Neural cell (in vitro differentiated cells): ENCODE measurements at regions not wholly inside any gene's neighbourhood (a gene's known extent, or its start where the extent isn't known, plus 50 kb on each side); places are given as distances from the start of the nearest gene placed in this dataset.
"Not testable (repeated sequence)": the region's sequence is repeated elsewhere in the genome, so short reads cannot be mapped to it uniquely, and the experiment has no call there.

ENCODE experiments used
- H2AFZ ChIP-seq: fragments of 200-600, 300-800 bp; sonication (generic), shearing (Covaris generic); 2 replicates; pipeline ENCODE4 v1.6.0; 2014; ENCODE audit warnings: low read depth, mild to moderate bottlenecking, antibody characterized with exemption, low read length, moderate library complexity
- H3F3A ChIP-seq: fragments of 200-600 bp; shearing (Covaris generic); 2 replicates; pipeline ENCODE4 v1.6.1; 2016; ENCODE audit warnings: mild to moderate bottlenecking, moderate library complexity, mixed read lengths, antibody characterized with exemption, low read length; ENCODE audit not compliant: insufficient read depth, poor library complexity, severe bottlenecking
- H3K27ac ChIP-seq: fragments of 200-600, 300-800 bp; sonication (generic), shearing (Covaris generic); 2 replicates; pipeline ENCODE4 v1.5.1; 2014; ENCODE audit warnings: mild to moderate bottlenecking, low read length, moderate library complexity
- H3K27me3 ChIP-seq: fragments of 300-800, 200-600 bp; sonication (generic), shearing (Covaris generic); 2 replicates; pipeline ENCODE4 v1.6.0; 2014; ENCODE audit warnings: mild to moderate bottlenecking, low read depth, low read length, moderate library complexity; ENCODE audit not compliant: insufficient read depth
- H3K36me3 ChIP-seq: fragments of 300-800, 200-600 bp; sonication (generic), shearing (Covaris generic); 2 replicates; pipeline ENCODE4 v1.5.1; 2014; ENCODE audit warnings: mild to moderate bottlenecking, antibody characterized with exemption, low read length, moderate library complexity; ENCODE audit not compliant: insufficient read depth
- H3K4me2 ChIP-seq: fragments of 300-800, 200-600 bp; sonication (generic), shearing (Covaris generic); 2 replicates; pipeline ENCODE4 v1.6.0; 2014; ENCODE audit warnings: mild to moderate bottlenecking, low read length
- H3K4me3 ChIP-seq: fragments of 300-800, 200-600 bp; sonication (generic), shearing (Covaris generic); 2 replicates; pipeline ENCODE4 v1.5.1; 2014; ENCODE audit warnings: mild to moderate bottlenecking, low read length, moderate library complexity
- H3K79me2 ChIP-seq: fragments of 200-600 bp; shearing (Covaris generic); replicated peaks from 2 replicates; pipeline ENCODE4 v1.6.0; 2014; ENCODE audit warnings: mild to moderate bottlenecking, low read length, moderate library complexity; ENCODE audit not compliant: insufficient read depth
- H3K9ac ChIP-seq: fragments of 300-800, 200-600 bp; sonication (generic), shearing (Covaris generic); 2 replicates; pipeline ENCODE4 v1.6.1; 2016; ENCODE audit warnings: mild to moderate bottlenecking, low read length, mixed read lengths
- H3K9me2 ChIP-seq: fragments of 200-600 bp; shearing (Covaris generic); 2 replicates; pipeline ENCODE4 v1.6.1; 2016; ENCODE audit warnings: mild to moderate bottlenecking, low read length, mixed read lengths; ENCODE audit not compliant: insufficient read depth
- H3K9me3 ChIP-seq: fragments of 200-600, 300-800 bp; sonication (generic), shearing (Covaris generic); 2 replicates; pipeline ENCODE4 v1.6.1; 2016; ENCODE audit warnings: mild to moderate bottlenecking, mixed run types, low read length, moderate library complexity, mixed read lengths
- H4K20me1 ChIP-seq: fragments of 200-600 bp; shearing (Covaris generic); 2 replicates; pipeline ENCODE4 v1.6.1; 2016; ENCODE audit warnings: mild to moderate bottlenecking, mixed run types; ENCODE audit not compliant: insufficient read depth
- CTCF ChIP-seq: fragments of 450-650 bp; IDR thresholded peaks from 2 replicates; pipeline ENCODE4 v1.5.1; 2014; ENCODE audit warnings: antibody characterized with exemption, mild to moderate bottlenecking, moderate library complexity; ENCODE audit not compliant: poor library complexity, severe bottlenecking
- EP300 ChIP-seq: fragments of 450-650 bp; conservative IDR thresholded peaks from 2 replicates; pipeline ENCODE4 v1.6.1; 2014; ENCODE audit warnings: antibody characterized with exemption, mild to moderate bottlenecking, moderate library complexity; ENCODE audit not compliant: poor library complexity, severe bottlenecking
- EZH2 ChIP-seq: fragments of 200-600, 300-800 bp; shearing (Covaris generic), sonication (generic); IDR thresholded peaks from 2 replicates; pipeline ENCODE4 v1.6.1; 2014; ENCODE audit warnings: antibody characterized with exemption, low read length, borderline replicate concordance, mild to moderate bottlenecking; ENCODE audit not compliant: insufficient read depth, poor library complexity, severe bottlenecking
- MXI1 ChIP-seq: fragments of 450-650 bp; conservative IDR thresholded peaks from 2 replicates; pipeline ENCODE4 v1.6.1; 2014; ENCODE audit warnings: antibody characterized with exemption, mild to moderate bottlenecking; ENCODE audit not compliant: poor library complexity, severe bottlenecking
- POLR2AphosphoS5 ChIP-seq: IDR thresholded peaks from 2 replicates; pipeline ENCODE4 v1.6.1; 2012
- RAD21 ChIP-seq: fragments of 450-650 bp; conservative IDR thresholded peaks from 2 replicates; pipeline ENCODE4 v1.6.1; 2014; ENCODE audit warnings: antibody characterized with exemption, mild to moderate bottlenecking, moderate library complexity
- REST ChIP-seq: IDR thresholded peaks from 2 replicates; pipeline ENCODE4 v1.6.1; 2012; ENCODE audit warnings: borderline replicate concordance
- SMC3 ChIP-seq: fragments of 450-650 bp; conservative IDR thresholded peaks from 2 replicates; pipeline ENCODE4 v1.6.1; 2014; ENCODE audit warnings: antibody characterized with exemption, mild to moderate bottlenecking, moderate library complexity; ENCODE audit not compliant: poor library complexity
- TAF1 ChIP-seq: IDR thresholded peaks from 2 replicates; pipeline ENCODE4 v1.6.1; 2012; ENCODE audit warnings: low read depth

- Histone ChIP-seq H3K36me3 (no peaks in the 10 kb centered on the region), H3K27ac (no peak overlapping the region), H4K20me1 (no peaks in the 10 kb centered on the region), H3K4me2 (no peak overlapping the region), H3K9me2 (no peaks in the 10 kb centered on the region), H3K79me2 (no peaks in the 10 kb centered on the region), H3K9me3 (no peaks in the 10 kb centered on the region), H3K27me3 (no peaks in the 10 kb centered on the region), H3F3A (no peaks in the 10 kb centered on the region), H3K4me3 (no peak overlapping the region), H2AFZ (no peak overlapping the region), H3K9ac (no peak overlapping the region)
- TF ChIP-seq TAF1: no peak
- no peak for TF ChIP-seq CTCF
- TF ChIP-seq REST: no peak
- TF ChIP-seq EP300: no peak
- no peak for TF ChIP-seq POLR2AphosphoS5
- no peak for TF ChIP-seq RAD21
- TF ChIP-seq EZH2: no peak
- TF ChIP-seq SMC3: no peak
- TF ChIP-seq MXI1: no peak
Observed at GRCh38 chr15:31504462-31504839, 177.8 kb downstream of the KLF13 start.

- not testable (repeated sequence) for H3K9ac ChIP-seq, H3K79me2 ChIP-seq, H2AFZ ChIP-seq, H3F3A ChIP-seq, H3K36me3 ChIP-seq, H3K9me2 ChIP-seq, H3K27me3 ChIP-seq, H3K4me3 ChIP-seq, H3K4me2 ChIP-seq, H3K9me3 ChIP-seq, H3K27ac ChIP-seq, H4K20me1 ChIP-seq
Observed at GRCh38 chr15:31507573-31507972, 180.9 kb downstream of the KLF13 start.

GRCh38 chr15:31508656-31509055 lies 182.0 kb downstream of the KLF13 start:
- H3K9me3 ChIP-seq: no peaks in the 10 kb centered on the region
- no peak overlapping the region for H3K4me2 ChIP-seq
- no peak overlapping the region for H3K4me3 ChIP-seq
- H3K27me3 ChIP-seq: no peaks in the 10 kb centered on the region
- no peak overlapping the region for H3K27ac ChIP-seq
- no peaks in the 10 kb centered on the region for H4K20me1 ChIP-seq
- H3K36me3 ChIP-seq: no peaks in the 10 kb centered on the region
- no peaks in the 10 kb centered on the region for H3F3A ChIP-seq
- no peaks in the 10 kb centered on the region for H3K79me2 ChIP-seq
- TF ChIP-seq POLR2AphosphoS5 (no peak), REST (no peak), MXI1 (no peak), TAF1 (no peak), EP300 (no peak), CTCF (no peak), RAD21 (no peak), EZH2 (no peak), SMC3 (no peak)
- H3K9me2 ChIP-seq: no peaks in the 10 kb centered on the region
- no peak overlapping the region for H3K9ac ChIP-seq
- no peak overlapping the region for H2AFZ ChIP-seq
